ENCODE measurements at regions not wholly inside any gene's neighbourhood (a gene's known extent, or its start where the extent isn't known, plus 50 kb on each side); places are given as distances from the start of the nearest gene placed in this dataset.

- TF ChIP-seq CTCF (IDR thresholded peaks at IDR 0.05 in 4 of 5, conservative IDR thresholded peaks at IDR 0.05 in 1 of 5) = no peak
- TF ChIP-seq POLR2A (IDR thresholded peaks at IDR 0.05) = no peak
Observed at GRCh38 chr3:117117188-117117936, 407.8 kb downstream of the TUSC7 start.

All from gastrocnemius medialis (tissue), 4 donors.